ENCODE measurements at regions not wholly inside any gene's neighbourhood (a gene's known extent, or its start where the extent isn't known, plus 50 kb on each side); places are given as distances from the start of the nearest gene placed in this dataset.

- no peak for DNase-seq (ENCODE audit: low read depth in 2 of 3, low spot score in 2 of 3)
Observed at GRCh38 chr12:17810399-17810798, 279.6 kb downstream of the RERGL start.

- no peak for DNase-seq (ENCODE audit: low read depth in 2 of 3, low spot score in 2 of 3)
Observed at GRCh38 chr12:17809206-17809605, 280.8 kb downstream of the RERGL start.

- no peak for DNase-seq (ENCODE audit: low read depth in 2 of 3, low spot score in 2 of 3)
Observed at GRCh38 chr12:17802657-17803641, 287.0 kb downstream of the RERGL start.

DNA sequence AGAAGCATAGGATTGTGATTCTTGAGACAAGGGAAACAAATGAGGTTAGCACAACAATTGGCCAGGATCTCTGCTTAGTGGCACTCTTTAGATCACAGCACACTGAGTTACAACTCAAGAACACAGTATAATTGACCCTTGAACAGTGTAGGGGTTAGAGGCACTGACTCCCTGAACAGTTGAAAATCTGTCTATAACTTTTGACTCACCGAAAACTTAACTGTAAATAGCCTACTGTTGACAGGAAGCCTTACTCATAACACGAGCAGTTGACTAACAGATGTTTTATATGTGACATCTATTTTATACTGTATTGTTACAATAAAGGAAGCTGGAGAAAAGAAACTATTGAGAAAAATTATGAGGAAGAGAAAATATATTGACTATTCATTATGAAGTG, 296.1 kb downstream of the RERGL start:
- no peak for DNase-seq (ENCODE audit: low read depth in 2 of 3, low spot score in 2 of 3)

DNA sequence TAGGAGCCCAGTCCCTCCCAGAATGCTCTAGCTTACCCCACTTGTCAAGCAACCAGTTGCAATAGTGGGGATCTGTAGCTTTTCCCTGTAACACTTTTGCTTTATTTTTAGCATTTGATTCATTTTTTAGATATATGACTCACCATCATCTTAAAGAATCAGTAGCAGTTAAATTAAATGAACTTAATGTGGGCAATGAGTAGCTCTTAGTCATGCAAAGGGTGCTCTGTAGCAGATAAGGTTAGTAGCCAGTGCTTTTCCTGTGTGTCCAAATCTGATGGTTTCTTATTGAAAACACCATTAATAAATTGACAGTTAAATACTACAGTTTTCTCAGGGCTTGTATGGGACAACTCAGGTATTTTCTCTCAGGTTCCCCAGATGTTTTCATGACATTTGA, 311.8 kb downstream of the RERGL start:
- no peak for DNase-seq (ENCODE audit: low read depth in 2 of 3, low spot score in 2 of 3)

GRCh38 chr12:17763366-17763765, 326.6 kb downstream of the RERGL start:
- no peak for DNase-seq (ENCODE audit: low read depth in 2 of 3, low spot score in 2 of 3)

DNA sequence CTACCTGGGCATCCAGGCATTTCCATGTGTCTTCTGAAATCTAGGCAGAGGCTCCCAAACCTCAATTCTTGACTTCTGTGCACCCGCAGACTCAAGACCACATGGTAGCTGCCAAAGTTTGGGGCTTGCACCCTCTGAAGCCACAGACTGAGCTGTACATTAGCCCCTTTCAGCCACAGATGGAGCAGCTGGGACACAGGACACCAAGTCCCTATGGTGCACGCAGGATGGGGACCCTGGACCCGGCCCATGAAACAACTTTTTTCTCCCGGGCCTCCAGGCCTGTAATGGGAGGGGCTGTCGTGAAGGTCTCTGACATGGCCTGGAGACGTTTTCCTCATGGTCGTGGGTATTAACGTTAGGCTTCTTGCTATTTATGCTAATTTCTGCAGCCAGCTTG, 330.0 kb downstream of the RERGL start:
- no peak for DNase-seq (ENCODE audit: low read depth in 2 of 3, low spot score in 2 of 3)

All from hematopoietic multipotent progenitor cell (in vitro differentiated cells).